Thyroid gland (tissue), 4 donors: ENCODE measurements at regions not wholly inside any gene's neighbourhood (a gene's known extent, or its start where the extent isn't known, plus 50 kb on each side); places are given as distances from the start of the nearest gene placed in this dataset.

Experiments
- DNase-seq, 2 donors: peaks; one replicate each; pipeline ENCODE4 v3.0.0-alpha.2; 2019
- H3K27ac ChIP-seq, 3 donors: fragments of 200-600 bp; sonication (generic); 1 replicate in 2 of 3; 2 replicates in 1 of 3; pipeline ENCODE4 v1.5.1; 2016 to 2019; ENCODE audit warnings: mild to moderate bottlenecking in 1 of 3, moderate library complexity in 1 of 3
- H3K27me3 ChIP-seq: fragments of 200-600 bp; sonication (generic); one replicate; pipeline ENCODE4 v1.5.1; 2019
- H3K36me3 ChIP-seq, 2 donors: fragments of 200-600 bp; sonication (generic); one replicate each; pipeline ENCODE4 v1.5.1; 2016 to 2019
- H3K4me1 ChIP-seq, 2 donors: fragments of 200-600 bp; sonication (generic); one replicate each; pipeline ENCODE4 v1.5.1; 2017 to 2019
- H3K4me3 ChIP-seq, 3 donors: fragments of 200-600 bp; sonication (generic); replicated peaks in 1 of 3; 1 replicate in 2 of 3; 2 replicates in 1 of 3; pipeline ENCODE4 v1.5.1; 2016; ENCODE audit warnings: mild to moderate bottlenecking in 1 of 3
- H3K9me3 ChIP-seq: fragments of 200-600 bp; sonication (generic); one replicate; pipeline ENCODE4 v1.5.1; 2017
- POLR2A ChIP-seq, 2 donors: fragments of 450-650 bp; IDR thresholded peaks; one replicate each; pipeline ENCODE4 v1.6.1; 2017; ENCODE audit warnings: antibody characterized with exemption in 2 of 2, mild to moderate bottlenecking in 2 of 2, moderate library complexity in 1 of 2
- WGBS, 2 donors: methylation state at CpG; one replicate each; pipeline ENCODE4 v1.1.5; 2017; 5-methylcytosine and 5-hydroxymethylcytosine counted together
- intact Hi-C: fragments of 100-400 bp; cut with DNase I; formaldehyde crosslinking; loops from one replicate; pipeline ENCODE4 v1.15.1; 2023
- TF ChIP-seq, protein P1 (sequence below), 6 experiments: fragments of 200-600 bp in 3 of 6; fragments of 450-650 bp in 3 of 6; sonication (generic) in 3 of 6; IDR thresholded peaks; one replicate each; pipeline ENCODE4 v1.5.1; 2016 to 2019; ENCODE audit warnings: antibody characterized with exemption in 6 of 6, mild to moderate bottlenecking in 2 of 6, inconsistent platforms in 1 of 6, moderate library complexity in 1 of 6

- peak; percentile 35 to 50 for DNase-seq
- H3K36me3 ChIP-seq, result no peaks in the 10 kb centered on the region
- peak overlapping the region; percentile 46 to 69 (median 50) for H3K27ac ChIP-seq
- intact Hi-C loops, result no loop called here
- TF ChIP-seq, protein P1, sequence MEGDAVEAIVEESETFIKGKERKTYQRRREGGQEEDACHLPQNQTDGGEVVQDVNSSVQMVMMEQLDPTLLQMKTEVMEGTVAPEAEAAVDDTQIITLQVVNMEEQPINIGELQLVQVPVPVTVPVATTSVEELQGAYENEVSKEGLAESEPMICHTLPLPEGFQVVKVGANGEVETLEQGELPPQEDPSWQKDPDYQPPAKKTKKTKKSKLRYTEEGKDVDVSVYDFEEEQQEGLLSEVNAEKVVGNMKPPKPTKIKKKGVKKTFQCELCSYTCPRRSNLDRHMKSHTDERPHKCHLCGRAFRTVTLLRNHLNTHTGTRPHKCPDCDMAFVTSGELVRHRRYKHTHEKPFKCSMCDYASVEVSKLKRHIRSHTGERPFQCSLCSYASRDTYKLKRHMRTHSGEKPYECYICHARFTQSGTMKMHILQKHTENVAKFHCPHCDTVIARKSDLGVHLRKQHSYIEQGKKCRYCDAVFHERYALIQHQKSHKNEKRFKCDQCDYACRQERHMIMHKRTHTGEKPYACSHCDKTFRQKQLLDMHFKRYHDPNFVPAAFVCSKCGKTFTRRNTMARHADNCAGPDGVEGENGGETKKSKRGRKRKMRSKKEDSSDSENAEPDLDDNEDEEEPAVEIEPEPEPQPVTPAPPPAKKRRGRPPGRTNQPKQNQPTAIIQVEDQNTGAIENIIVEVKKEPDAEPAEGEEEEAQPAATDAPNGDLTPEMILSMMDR (IDR thresholded peaks at IDR 0.05), result no peak
- no peak for TF ChIP-seq POLR2A (IDR thresholded peaks at IDR 0.05)
- no peaks in the 10 kb centered on the region for H3K9me3 ChIP-seq
- no peak overlapping the region for H3K4me3 ChIP-seq
- WGBS, 2 donors, result 15 to 22% methylated on average over 26 to 27 of the region's 27 CpGs
- H3K27me3 ChIP-seq, result no peaks in the 10 kb centered on the region
- peaks cover 20 to 28% of the 10 kb centered on the region in 2 donors for H3K4me1 ChIP-seq
Measured at GRCh38 chr2:9757501-9758264, 85.6 kb upstream of the TAF1B start.

DNA sequence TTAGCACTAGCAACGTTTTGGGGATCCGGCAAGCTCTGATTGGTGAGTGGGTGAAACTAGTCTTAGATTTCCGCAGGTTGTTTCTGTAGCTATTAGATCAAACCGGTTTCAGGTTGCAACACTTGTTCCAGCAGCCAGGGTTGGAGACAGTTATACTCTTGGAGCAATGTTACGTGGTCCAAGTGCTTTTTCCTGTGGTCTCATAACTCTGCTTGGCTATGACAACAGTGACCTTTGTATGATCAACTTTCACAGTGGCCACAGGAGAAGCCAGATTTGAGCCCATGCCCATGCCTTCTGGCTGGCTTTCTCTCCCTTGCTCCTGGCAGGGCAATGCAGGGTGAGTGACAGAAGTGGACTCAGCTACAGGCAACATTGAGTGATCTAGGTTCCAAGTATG, 84.5 kb upstream of the TAF1B start:
- Histone ChIP-seq H3K4me3 (no peak overlapping the region), H3K4me1 (peaks cover 20 to 28% of the 10 kb centered on the region in 2 donors), H3K36me3 (no peaks in the 10 kb centered on the region), H3K9me3 (no peaks in the 10 kb centered on the region), H3K27ac (peak overlapping the region; percentile 46 to 69 (median 50)), H3K27me3 (no peaks in the 10 kb centered on the region)
- TF ChIP-seq POLR2A (IDR thresholded peaks at IDR 0.05), result peak in 1 of 2 donors; percentile 41
- TF ChIP-seq, protein P1 (IDR thresholded peaks at IDR 0.05), result peak in 3 of 6 experiments; percentile 10 to 48 (median 21)
- 14 to 33% methylated on average over 5 of the region's 5 CpGs for WGBS, 2 donors
- DNase-seq, result peak; percentile 70 to 74
- intact Hi-C loops, result no loop called here

- intact Hi-C loops, result no loop called here
- no peak for DNase-seq
- Histone ChIP-seq H3K27me3 (no peaks in the 10 kb centered on the region), H3K27ac (no peak overlapping the region), H3K36me3 (no peaks in the 10 kb centered on the region), H3K4me1 (peaks cover 20 to 28% of the 10 kb centered on the region in 2 donors), H3K4me3 (no peak overlapping the region), H3K9me3 (no peaks in the 10 kb centered on the region)
- no peak for TF ChIP-seq POLR2A (IDR thresholded peaks at IDR 0.05)
- TF ChIP-seq, protein P1 (IDR thresholded peaks at IDR 0.05), result no peak
- WGBS, 2 donors, result 80 to 84% methylated on average over 4 of the region's 4 CpGs
Measured at GRCh38 chr2:9760069-9760901, 83.0 kb upstream of the TAF1B start.

GRCh38 chr2:9760902-9761228, 82.4 kb upstream of the TAF1B start:
- Histone ChIP-seq H3K36me3 (no peaks in the 10 kb centered on the region), H3K4me1 (peaks cover 20 to 28% of the 10 kb centered on the region in 2 donors), H3K27me3 (no peaks in the 10 kb centered on the region), H3K4me3 (no peak overlapping the region), H3K27ac (no peak overlapping the region), H3K9me3 (no peaks in the 10 kb centered on the region)
- no peak for TF ChIP-seq POLR2A (IDR thresholded peaks at IDR 0.05)
- TF ChIP-seq, protein P1 (IDR thresholded peaks at IDR 0.05), result no peak
- 76 to 81% methylated on average over 7 of the region's 7 CpGs for WGBS, 2 donors
- DNase-seq, result no peak
- intact Hi-C loops, result no loop called here

- no peak for DNase-seq
- Histone ChIP-seq H3K36me3 (no peaks in the 10 kb centered on the region), H3K4me1 (peaks cover 20 to 28% of the 10 kb centered on the region in 2 donors), H3K9me3 (no peaks in the 10 kb centered on the region), H3K4me3 (no peak overlapping the region), H3K27me3 (no peaks in the 10 kb centered on the region), H3K27ac (no peak overlapping the region)
- intact Hi-C loops, result no loop called here
- TF ChIP-seq POLR2A (IDR thresholded peaks at IDR 0.05), result no peak
- TF ChIP-seq, protein P1 (IDR thresholded peaks at IDR 0.05), result no peak
- 90 to 94% methylated on average over 11 of the region's 11 CpGs for WGBS, 2 donors
Measured at GRCh38 chr2:9761577-9761976, 81.7 kb upstream of the TAF1B start.
